ENCODE measurements at regions not wholly inside any gene's neighbourhood (a gene's known extent, or its start where the extent isn't known, plus 50 kb on each side); places are given as distances from the start of the nearest gene placed in this dataset.

DNA sequence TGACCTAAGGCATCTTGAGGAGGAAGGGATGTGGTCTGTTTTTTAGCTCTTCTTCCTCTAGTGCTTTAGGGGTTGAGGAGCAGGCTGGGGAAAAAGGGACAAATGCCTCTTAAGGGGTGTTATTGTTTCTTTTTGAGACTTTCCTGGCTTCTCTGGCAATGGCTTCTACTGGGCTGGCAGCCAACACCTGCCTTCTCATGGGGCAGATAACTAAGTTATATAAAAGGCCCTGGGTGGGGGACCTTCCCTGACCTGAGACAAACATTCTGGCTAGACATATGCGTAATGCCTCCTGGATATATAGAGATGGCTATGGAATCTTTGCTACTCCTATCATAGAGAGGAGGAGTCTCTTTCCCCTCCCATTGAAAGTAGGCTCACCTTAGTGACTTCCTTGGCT, 179.2 kb upstream of the PROK2 start:
- TF ChIP-seq POLR2A (IDR thresholded peaks at IDR 0.05): no peak
- TF ChIP-seq, protein P1, sequence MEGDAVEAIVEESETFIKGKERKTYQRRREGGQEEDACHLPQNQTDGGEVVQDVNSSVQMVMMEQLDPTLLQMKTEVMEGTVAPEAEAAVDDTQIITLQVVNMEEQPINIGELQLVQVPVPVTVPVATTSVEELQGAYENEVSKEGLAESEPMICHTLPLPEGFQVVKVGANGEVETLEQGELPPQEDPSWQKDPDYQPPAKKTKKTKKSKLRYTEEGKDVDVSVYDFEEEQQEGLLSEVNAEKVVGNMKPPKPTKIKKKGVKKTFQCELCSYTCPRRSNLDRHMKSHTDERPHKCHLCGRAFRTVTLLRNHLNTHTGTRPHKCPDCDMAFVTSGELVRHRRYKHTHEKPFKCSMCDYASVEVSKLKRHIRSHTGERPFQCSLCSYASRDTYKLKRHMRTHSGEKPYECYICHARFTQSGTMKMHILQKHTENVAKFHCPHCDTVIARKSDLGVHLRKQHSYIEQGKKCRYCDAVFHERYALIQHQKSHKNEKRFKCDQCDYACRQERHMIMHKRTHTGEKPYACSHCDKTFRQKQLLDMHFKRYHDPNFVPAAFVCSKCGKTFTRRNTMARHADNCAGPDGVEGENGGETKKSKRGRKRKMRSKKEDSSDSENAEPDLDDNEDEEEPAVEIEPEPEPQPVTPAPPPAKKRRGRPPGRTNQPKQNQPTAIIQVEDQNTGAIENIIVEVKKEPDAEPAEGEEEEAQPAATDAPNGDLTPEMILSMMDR (IDR thresholded peaks at IDR 0.05 in 4 of 5, conservative IDR thresholded peaks at IDR 0.05 in 1 of 5): no peak

Data from gastrocnemius medialis (tissue), 4 donors.